DOHH2 (cell line): ENCODE measurements at regions not wholly inside any gene's neighbourhood (a gene's known extent, or its start where the extent isn't known, plus 50 kb on each side); places are given as distances from the start of the nearest gene placed in this dataset.

Experiments used
- H3F3A ChIP-seq: fragments of 200-600 bp; sonication (generic), shearing (Covaris generic); 2 replicates; pipeline ENCODE4 v1.6.0; 2016; ENCODE audit warnings: antibody characterized with exemption, mild to moderate bottlenecking; ENCODE audit not compliant: control insufficient read depth, insufficient read depth
- H3K27ac ChIP-seq: fragments of 200-600 bp; sonication (generic); 2 replicates; pipeline ENCODE4 v1.5.1; 2014; ENCODE audit warnings: low read depth, mild to moderate bottlenecking, low read length, moderate library complexity
- H3K27me3 ChIP-seq: fragments of 200-600 bp; sonication (generic); 2 replicates; pipeline ENCODE4 v1.6.1; 2014; ENCODE audit warnings: mild to moderate bottlenecking, low read length, mixed read lengths; ENCODE audit not compliant: control insufficient read depth
- H3K36me3 ChIP-seq: fragments of 200-600 bp; sonication (generic); 2 replicates; pipeline ENCODE4 v1.6.1; 2014; ENCODE audit warnings: mild to moderate bottlenecking, low read length, moderate library complexity, mixed read lengths; ENCODE audit not compliant: control insufficient read depth
- H3K4me1 ChIP-seq: fragments of 200-600 bp; sonication (generic); 2 replicates; pipeline ENCODE4 v1.6.1; 2014; ENCODE audit warnings: mild to moderate bottlenecking, low read length, mixed read lengths; ENCODE audit not compliant: control insufficient read depth
- H3K4me2 ChIP-seq: fragments of 200-600 bp; sonication (generic); 2 replicates; pipeline ENCODE4 v1.6.0; 2014; ENCODE audit warnings: mild to moderate bottlenecking, low read length, moderate library complexity
- H3K4me3 ChIP-seq: fragments of 200-600 bp; sonication (generic); 2 replicates; pipeline ENCODE4 v1.5.1; 2014; ENCODE audit warnings: mild to moderate bottlenecking, low read length, mixed read lengths
- H3K79me2 ChIP-seq: fragments of 200-600 bp; sonication (generic); 2 replicates; pipeline ENCODE4 v1.6.1; 2014; ENCODE audit warnings: mild to moderate bottlenecking, low read length, mixed read lengths; ENCODE audit not compliant: control insufficient read depth
- H3K9me2 ChIP-seq: fragments of 200-600 bp; sonication (generic); replicated peaks from 2 replicates; pipeline ENCODE4 v1.6.1; 2014; ENCODE audit warnings: mild to moderate bottlenecking, low read length, mixed read lengths; ENCODE audit not compliant: control insufficient read depth
- H3K9me3 ChIP-seq: fragments of 200-600 bp; sonication (generic); 2 replicates; pipeline ENCODE4 v1.6.1; 2014; ENCODE audit warnings: antibody characterized with exemption, low read length, mixed read lengths; ENCODE audit not compliant: control insufficient read depth, insufficient read depth
- H4K20me1 ChIP-seq: fragments of 200-600 bp; sonication (generic); 2 replicates; pipeline ENCODE4 v1.6.0; 2014; ENCODE audit warnings: low read depth, mild to moderate bottlenecking, antibody characterized with exemption, low read length, moderate library complexity; ENCODE audit not compliant: control insufficient read depth, insufficient read depth
- CTCF ChIP-seq: fragments of 200-600 bp; sonication (generic); IDR thresholded peaks from one replicate; pipeline ENCODE4 v1.5.1; 2014; ENCODE audit warnings: antibody characterized with exemption, mild to moderate bottlenecking, low read depth, low read length; ENCODE audit not compliant: poor library complexity, severe bottlenecking
- EZH2phosphoT487 ChIP-seq: fragments of 200-600 bp; sonication (generic); IDR thresholded peaks from 2 replicates; pipeline ENCODE4 v1.6.1; 2017; ENCODE audit warnings: borderline replicate concordance, mild to moderate bottlenecking, antibody characterized with exemption, low read length, moderate library complexity, mixed read lengths

- H3F3A ChIP-seq = no peaks in the 10 kb centered on the region
- no peak for TF ChIP-seq EZH2phosphoT487
- no peak for TF ChIP-seq CTCF
- H3K79me2 ChIP-seq = no peaks in the 10 kb centered on the region
- H3K9me3 ChIP-seq = no peaks in the 10 kb centered on the region
- H3K4me3 ChIP-seq = no peak overlapping the region
- H3K27me3 ChIP-seq = no peaks in the 10 kb centered on the region
- no peaks in the 10 kb centered on the region for H4K20me1 ChIP-seq
- no peaks in the 10 kb centered on the region for H3K9me2 ChIP-seq
- no peaks in the 10 kb centered on the region for H3K4me1 ChIP-seq
- no peaks in the 10 kb centered on the region for H3K36me3 ChIP-seq
- H3K27ac ChIP-seq = no peak overlapping the region
- H3K4me2 ChIP-seq = no peak overlapping the region
These were observed 162.8 kb upstream of the CDYL start for GRCh38 chr6:4613381-4613780.

GRCh38 chr6:4612636-4613171, 163.5 kb upstream of the CDYL start:
- no peak for TF ChIP-seq CTCF
- no peak for TF ChIP-seq EZH2phosphoT487

GRCh38 chr6:4611429-4612129, 164.6 kb upstream of the CDYL start:
- Histone ChIP-seq H3K9me2 (no peaks in the 10 kb centered on the region), H3F3A (no peaks in the 10 kb centered on the region), H3K36me3 (no peaks in the 10 kb centered on the region), H3K4me2 (no peak overlapping the region), H3K27me3 (no peaks in the 10 kb centered on the region), H3K79me2 (no peaks in the 10 kb centered on the region), H3K4me3 (no peak overlapping the region), H3K4me1 (no peaks in the 10 kb centered on the region), H3K27ac (no peak overlapping the region), H3K9me3 (no peaks in the 10 kb centered on the region), H4K20me1 (no peaks in the 10 kb centered on the region)
- TF ChIP-seq CTCF = no peak
- TF ChIP-seq EZH2phosphoT487 = no peak

More at GRCh38 chr6:4612636-4613171, 163.5 kb upstream of the CDYL start:
- H3K9me3 ChIP-seq = no peaks in the 10 kb centered on the region
- H3K4me3 ChIP-seq = no peak overlapping the region
- H3K9me2 ChIP-seq = no peaks in the 10 kb centered on the region
- no peak overlapping the region for H3K4me2 ChIP-seq
- H3F3A ChIP-seq = no peaks in the 10 kb centered on the region
- H3K36me3 ChIP-seq = no peaks in the 10 kb centered on the region
- no peaks in the 10 kb centered on the region for H4K20me1 ChIP-seq
- no peaks in the 10 kb centered on the region for H3K4me1 ChIP-seq
- H3K27me3 ChIP-seq = no peaks in the 10 kb centered on the region
- H3K27ac ChIP-seq = no peak overlapping the region
- no peaks in the 10 kb centered on the region for H3K79me2 ChIP-seq
